ENCODE measurements at regions not wholly inside any gene's neighbourhood (a gene's known extent, or its start where the extent isn't known, plus 50 kb on each side); places are given as distances from the start of the nearest gene placed in this dataset.
"Not testable (repeated sequence)": the region's sequence is repeated elsewhere in the genome, so short reads cannot be mapped to it uniquely, and the experiment has no call there.

GRCh38 chr2:195535911-195536522 is 121.0 kb upstream of the SLC39A10 start:
- peak; percentile 57 to 69 for DNase-seq

- no peak for DNase-seq
These were observed 122.1 kb upstream of the SLC39A10 start for GRCh38 chr2:195534971-195535370.

- peak; percentile 78 for DNase-seq
These were observed 123.0 kb upstream of the SLC39A10 start for GRCh38 chr2:195533771-195534642.

- DNase-seq = peak in 1 of 2 donors; percentile 13
These were observed 124.3 kb upstream of the SLC39A10 start for GRCh38 chr2:195532628-195533271.

- no peak for DNase-seq
These were observed 124.8 kb upstream of the SLC39A10 start for GRCh38 chr2:195532255-195532627.

GRCh38 chr2:195531754-195532153 is 125.3 kb upstream of the SLC39A10 start:
- DNase-seq = no peak

GRCh38 chr2:195523242-195523641 is 133.8 kb upstream of the SLC39A10 start:
- DNase-seq = not testable (repeated sequence)

- DNase-seq = no peak
These were observed 135.4 kb upstream of the SLC39A10 start for GRCh38 chr2:195521589-195521988.

GRCh38 chr2:195520671-195521155 is 136.3 kb upstream of the SLC39A10 start:
- no peak for DNase-seq

GRCh38 chr2:195515551-195515950 is 141.5 kb upstream of the SLC39A10 start:
- no peak for DNase-seq

- no peak for DNase-seq
These were observed 142.7 kb upstream of the SLC39A10 start for GRCh38 chr2:195514365-195514764.

GRCh38 chr2:195513119-195513518 is 143.9 kb upstream of the SLC39A10 start:
- no peak for DNase-seq

- DNase-seq = no peak
These were observed 147.5 kb upstream of the SLC39A10 start for GRCh38 chr2:195509551-195509950.

- DNase-seq = no peak
These were observed 148.9 kb upstream of the SLC39A10 start for GRCh38 chr2:195508139-195508455.

GRCh38 chr2:195507447-195508138 is 149.4 kb upstream of the SLC39A10 start:
- DNase-seq = no peak

- no peak for DNase-seq
These were observed 151.3 kb upstream of the SLC39A10 start for GRCh38 chr2:195505701-195506100.

- DNase-seq = no peak
These were observed 153.8 kb upstream of the SLC39A10 start for GRCh38 chr2:195503208-195503607.

- DNase-seq = no peak
These were observed 155.3 kb upstream of the SLC39A10 start for GRCh38 chr2:195501746-195502145.

- DNase-seq = no peak
These were observed 156.1 kb upstream of the SLC39A10 start for GRCh38 chr2:195500879-195501278.

- no peak for DNase-seq
These were observed 158.1 kb upstream of the SLC39A10 start for GRCh38 chr2:195498839-195499490.

- DNase-seq = peak; percentile 65 to 77
These were observed 158.8 kb upstream of the SLC39A10 start for GRCh38 chr2:195498176-195498575.

- no peak for DNase-seq
These were observed 160.0 kb upstream of the SLC39A10 start for GRCh38 chr2:195496991-195497390.

GRCh38 chr2:195495966-195496365 is 161.1 kb upstream of the SLC39A10 start:
- DNase-seq = no peak

Data from activated CD4-positive, alpha-beta T cell treated with anti-CD3 and anti-CD28 coated beads for 4 hours (primary cell).